ENCODE measurements at regions not wholly inside any gene's neighbourhood (a gene's known extent, or its start where the extent isn't known, plus 50 kb on each side); places are given as distances from the start of the nearest gene placed in this dataset.

DNA sequence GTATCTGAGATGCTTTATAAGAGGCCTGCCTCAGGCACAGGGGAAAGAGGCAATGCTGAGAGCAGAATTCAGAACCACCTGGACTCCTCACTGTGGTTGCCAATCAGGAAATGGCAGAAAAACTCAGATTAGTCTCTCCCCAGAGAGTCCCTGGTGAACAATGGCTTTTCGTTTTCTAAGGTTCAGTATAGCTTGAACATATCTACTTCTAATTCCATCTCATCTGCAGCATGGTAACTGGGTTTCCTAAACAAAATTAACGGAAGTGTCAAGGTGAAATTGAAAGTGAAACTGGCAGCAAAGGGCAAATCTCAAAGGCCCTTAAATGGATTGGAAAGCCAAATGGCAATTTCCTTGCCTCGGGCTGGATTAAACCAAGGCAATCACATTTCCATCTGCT is 480.2 kb upstream of the ACVR2A start:
- no peak for DNase-seq (ENCODE audit: low read depth in 3 of 3)

DNA sequence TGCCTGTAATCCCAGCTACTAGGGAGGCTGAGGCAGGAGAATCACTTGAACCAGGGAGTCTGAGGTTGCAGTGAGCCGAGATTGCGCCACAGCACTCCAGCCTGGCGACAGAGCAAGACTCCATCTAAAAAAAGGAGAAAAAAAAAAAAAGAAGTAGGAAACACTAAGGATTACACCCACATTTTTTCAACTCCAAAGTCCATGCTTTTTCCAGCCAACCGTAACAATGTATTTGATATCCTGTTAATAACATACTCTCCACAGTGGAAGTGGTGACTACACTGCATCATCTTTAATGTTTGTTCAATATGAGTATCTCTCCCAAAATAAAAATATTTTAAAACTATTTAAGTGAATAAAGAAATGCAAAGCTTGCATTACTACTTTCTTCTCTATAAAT is 481.6 kb upstream of the ACVR2A start:
- no peak for DNase-seq (ENCODE audit: low read depth in 3 of 3)

DNA sequence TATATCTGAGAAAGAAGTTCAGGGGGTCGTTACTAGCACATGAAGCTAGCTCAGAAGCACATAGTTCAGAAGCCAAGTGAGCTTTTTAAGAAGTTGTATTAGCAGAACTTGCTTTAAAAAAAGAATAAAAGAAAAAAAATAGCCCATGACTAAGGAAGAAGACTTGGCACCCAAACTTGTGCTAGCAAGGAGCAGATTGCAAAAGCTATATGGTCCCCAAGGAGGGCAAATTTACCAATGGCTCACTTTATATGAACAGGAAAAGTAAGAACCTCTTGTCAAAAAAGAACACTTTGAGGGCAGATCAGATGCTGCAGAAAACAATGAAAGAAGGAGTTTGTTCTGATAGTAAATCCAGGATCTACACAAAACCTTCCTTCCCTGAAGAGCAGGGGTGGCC is 486.5 kb upstream of the ACVR2A start:
- DNase-seq (ENCODE audit: low read depth in 3 of 3) = no peak

DNA sequence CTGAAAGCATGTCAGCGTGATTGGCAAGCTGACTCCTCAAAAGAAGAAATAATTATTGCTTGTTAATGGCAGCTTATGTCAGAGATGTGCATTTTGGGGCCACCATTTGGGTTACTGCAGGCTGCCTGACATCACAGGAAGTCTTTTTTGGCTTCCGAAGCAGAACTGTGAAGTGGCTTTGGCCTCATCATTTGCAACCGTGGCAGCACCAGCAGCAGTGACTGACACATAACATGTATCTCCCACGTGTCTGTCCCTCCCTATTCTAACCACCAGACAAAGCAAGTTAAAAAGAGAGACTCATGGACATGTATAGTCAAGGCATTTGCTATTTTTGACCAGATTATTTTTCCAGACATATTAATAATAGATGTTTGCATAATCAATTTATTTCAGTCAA is 488.7 kb upstream of the ACVR2A start:
- no peak for DNase-seq (ENCODE audit: low read depth in 3 of 3)

DNA sequence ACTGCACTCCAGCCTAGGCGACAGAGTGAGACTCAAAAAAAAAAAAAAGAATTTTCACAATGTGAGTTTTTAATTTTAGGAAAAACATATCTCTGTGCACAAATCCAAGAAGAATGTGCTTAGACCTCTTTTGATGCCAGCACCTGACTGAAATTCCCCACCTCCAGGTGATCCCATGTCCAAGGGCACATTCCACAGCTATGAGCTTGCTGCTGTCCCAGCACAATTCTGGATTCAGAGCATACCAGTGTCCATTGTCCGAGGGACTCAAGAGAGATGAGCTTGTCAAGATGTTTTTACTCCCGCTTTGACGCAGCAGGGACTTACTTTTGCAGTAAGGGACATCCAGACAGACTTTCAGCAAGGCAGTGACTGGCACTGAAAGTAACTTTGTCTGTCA is 489.1 kb upstream of the ACVR2A start:
- DNase-seq (ENCODE audit: low read depth in 3 of 3) = no peak

DNA sequence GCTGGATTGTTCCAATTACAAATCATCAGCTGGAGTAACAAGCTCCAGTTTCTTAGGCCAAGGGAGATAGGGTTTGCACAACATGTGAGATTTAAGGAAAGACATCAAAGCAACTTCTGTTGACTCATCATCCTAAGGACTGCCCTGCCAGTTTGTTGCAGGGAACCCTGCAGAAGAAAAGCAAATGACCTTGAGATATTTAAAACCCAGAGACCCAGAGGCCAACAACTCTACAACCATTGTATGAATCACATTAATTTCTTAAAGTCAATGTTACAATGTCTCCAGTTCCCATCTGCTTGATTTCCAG is 491.8 kb upstream of the ACVR2A start:
- no peak for DNase-seq (ENCODE audit: low read depth in 3 of 3)

DNA sequence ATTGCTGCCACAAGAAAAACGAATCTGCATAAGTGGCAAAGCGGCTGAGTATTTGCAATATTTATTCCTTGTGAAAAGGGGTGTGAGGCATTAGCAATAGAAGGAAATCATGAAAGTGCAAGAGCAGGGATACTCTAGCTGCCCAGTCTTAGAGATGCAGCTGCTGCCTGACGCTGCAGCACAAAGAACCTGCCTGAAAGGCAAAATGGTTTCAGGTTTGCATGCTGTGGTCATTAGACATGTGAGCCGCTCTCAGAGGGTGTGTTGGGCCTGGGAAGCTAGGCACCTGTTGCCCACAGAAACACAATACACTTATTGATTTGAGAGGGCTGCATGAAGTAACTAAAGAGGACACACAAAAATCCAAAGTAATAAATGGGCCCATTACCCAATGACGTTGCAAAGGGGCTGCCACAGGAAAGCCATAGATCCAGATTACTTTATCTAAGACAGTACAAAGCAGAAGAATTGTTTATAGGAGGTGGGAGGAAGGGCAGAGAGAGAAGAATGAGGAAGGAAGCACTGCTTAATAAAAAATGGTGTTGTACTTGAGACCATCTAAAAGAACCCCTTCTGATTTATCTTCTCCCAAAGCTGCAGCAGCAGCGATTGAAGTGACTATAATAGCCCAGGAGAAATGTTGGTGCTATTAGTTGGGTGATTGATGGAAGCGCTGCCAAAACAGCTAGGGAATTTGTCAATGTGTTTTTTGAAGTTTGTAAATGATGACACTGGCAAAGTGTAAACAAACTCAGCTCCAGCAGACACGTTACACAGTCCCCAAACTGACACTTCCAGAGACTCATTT is 492.4 kb upstream of the ACVR2A start:
- no peak for DNase-seq (ENCODE audit: low read depth in 3 of 3)

DNA sequence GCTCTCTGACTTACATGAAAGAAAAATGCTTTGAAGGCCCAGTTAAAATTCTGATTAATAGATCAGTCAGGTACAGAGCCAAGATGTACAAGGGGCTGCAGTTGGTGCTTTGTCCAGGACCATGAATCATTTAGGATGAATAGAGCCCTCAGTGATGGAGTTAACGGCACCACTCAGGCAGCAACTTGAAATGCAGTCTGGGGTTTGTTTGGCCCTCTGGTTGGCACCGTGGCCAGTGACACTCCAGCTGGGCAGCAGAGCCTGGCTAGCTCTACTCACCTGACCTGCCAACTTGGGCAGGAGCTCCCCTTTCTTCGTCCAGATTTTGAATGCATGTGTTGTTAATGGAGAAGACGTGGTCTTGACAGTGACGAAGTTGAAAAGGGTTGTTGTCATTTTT is 493.0 kb upstream of the ACVR2A start:
- no peak for DNase-seq (ENCODE audit: low read depth in 3 of 3)

DNA sequence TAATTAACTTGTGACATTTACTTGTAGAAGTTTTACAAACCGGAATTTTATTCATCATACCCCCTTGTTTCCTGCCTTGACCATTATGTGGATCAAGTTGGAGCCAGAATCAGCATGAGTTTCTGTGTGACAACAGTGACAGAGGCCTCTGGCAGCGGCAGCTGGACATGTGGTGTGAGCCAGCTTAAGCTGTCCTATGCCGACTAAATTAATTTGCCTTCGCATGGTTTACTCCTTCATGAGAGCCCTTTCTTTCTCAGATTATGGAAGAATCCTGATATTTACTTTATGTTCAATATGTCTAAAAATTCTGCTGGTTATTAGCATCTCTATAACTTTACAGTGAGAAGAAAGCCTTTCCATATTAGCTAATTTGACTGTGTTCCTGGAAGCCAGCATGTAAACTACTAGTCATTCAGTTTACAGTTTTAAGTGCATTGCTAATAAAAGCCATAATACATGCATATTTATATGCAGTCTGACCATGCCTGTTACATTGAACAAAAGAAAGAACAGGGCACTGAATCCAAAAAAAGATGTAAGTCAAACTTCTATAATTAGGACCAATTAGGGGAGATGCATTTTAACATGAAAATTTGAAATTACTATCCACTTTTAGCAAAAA is 495.8 kb upstream of the ACVR2A start:
- DNase-seq (ENCODE audit: low read depth in 3 of 3) = no peak

DNA sequence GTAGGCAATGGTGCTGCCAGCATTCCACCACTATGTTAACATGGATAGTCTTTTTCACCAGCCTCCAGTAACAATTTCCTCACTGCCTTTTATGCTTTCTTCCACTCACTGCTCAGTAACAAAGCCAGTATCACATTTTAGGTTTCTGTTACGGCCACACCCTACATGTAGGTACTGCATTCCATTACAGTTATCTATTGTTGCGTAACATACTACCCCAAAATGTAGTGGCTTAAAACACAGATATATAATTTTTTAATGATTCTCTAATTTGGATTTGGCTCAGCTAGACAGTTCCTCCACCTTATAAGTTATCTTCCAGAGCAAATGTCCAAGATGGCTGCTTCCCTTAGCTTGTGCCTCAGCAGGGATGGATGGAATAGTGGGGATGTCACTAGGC is 498.7 kb upstream of the ACVR2A start:
- DNase-seq (ENCODE audit: low read depth in 3 of 3) = no peak

DNA sequence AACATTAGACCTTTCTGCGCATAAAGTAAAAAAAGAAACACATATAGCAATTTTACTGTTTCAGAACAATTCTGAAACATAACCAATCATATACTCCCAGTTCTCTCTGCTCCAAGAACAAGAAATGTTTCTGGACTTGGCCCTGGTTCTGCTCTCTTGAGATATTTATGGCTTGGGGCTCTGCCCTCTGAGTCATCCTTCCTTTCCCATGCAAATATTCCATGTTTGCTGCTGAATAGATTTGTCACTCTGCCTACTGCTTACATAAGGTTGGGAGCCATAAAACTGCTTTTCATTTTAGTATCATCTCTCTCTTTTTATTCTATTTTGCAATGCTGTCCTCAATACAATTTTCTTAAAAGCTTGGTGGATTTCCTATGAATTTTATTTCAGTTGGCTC is 499.6 kb upstream of the ACVR2A start:
- DNase-seq (ENCODE audit: low read depth in 3 of 3) = no peak

DNA sequence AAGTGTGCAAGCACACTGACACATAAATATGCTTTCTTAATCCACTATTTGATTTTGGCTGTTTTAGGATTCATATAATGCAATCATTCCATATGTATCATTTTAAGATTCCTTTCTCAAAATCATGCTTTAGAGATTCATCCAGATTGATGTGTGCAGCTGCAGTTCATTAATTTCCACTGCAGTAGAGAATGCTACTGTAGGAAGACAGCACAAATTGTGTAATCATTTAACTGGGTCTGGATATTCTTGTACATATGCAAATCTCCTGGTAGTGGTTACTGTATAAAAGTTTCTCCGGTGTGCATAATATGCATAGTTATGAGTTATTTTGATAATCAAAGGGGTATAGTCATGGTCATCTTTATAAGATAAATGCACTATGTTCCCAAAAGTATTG is 502.5 kb upstream of the ACVR2A start:
- no peak for DNase-seq (ENCODE audit: low read depth in 3 of 3)

DNA sequence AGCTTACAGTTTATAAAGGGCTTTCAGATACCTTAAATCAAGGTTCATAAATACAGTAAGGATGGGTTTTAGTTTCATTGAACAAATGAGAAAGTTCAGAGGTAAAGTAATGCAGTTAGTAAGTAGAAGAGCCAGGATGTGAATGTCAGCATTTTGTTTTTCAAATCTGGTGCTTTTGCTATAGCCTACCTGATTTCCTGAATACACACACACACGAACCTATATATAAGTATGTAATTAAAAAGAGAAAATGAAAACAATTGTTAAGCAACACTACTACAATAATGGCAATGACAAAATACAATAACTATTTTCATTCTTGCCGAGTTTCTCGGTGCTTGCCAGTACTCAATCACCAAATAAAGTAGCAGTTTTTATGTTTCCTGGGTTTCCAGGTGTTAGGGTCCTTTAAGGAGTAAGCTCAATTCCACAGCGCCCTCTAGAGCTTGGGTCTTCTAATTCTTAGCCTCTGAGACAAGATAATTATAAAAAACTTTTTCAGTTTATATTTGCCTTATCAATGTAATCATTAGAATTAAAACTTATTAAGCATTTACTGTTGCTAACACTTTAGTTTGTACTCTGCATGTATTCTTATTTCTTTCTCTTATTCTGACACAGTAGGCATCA is 512.9 kb upstream of the ACVR2A start:
- DNase-seq (ENCODE audit: low read depth in 3 of 3) = peak; percentile 5 to 26 (median 9)

DNA sequence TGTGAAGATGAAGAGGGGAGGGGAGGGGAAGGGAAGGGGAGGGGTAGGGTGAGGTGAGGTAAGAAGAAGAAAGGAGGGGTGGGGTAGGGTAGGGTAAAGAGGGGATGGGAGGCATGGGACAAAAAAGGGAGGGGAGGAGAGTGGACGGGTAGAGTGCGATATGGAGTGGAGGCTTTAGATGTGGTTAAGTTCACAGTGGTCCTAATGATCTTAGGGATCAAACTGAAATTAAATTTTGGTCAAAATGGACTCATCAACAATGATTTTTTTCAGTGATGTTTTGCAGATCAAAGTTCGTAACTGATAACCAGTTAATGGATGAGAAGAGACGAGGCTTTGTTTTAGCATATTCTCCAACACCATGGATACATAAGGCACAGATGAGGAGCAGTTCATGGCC is 513.9 kb upstream of the ACVR2A start:
- no peak for DNase-seq (ENCODE audit: low read depth in 3 of 3)

DNA sequence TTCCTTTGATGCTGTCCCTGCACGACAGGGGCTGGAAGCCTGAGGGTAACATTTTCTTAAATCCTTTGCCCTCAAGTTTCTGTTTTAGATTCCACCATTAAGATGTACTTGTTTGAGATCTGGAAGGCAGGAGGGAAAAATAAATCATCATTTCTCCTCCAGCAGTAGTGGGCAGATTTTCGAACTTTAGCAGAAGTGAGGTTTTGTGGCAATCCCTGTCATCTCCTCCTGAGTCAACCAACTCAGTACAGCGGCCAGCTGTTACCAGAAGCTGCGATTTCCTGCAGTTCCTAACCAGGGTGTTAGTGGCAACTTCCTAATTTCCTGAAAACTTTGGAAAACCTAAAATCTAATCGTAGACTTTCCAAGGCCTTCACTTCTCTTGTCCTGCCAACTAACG is 517.2 kb upstream of the ACVR2A start:
- DNase-seq (ENCODE audit: low read depth in 3 of 3) = peak in 1 of 3 experiments; percentile 2

DNA sequence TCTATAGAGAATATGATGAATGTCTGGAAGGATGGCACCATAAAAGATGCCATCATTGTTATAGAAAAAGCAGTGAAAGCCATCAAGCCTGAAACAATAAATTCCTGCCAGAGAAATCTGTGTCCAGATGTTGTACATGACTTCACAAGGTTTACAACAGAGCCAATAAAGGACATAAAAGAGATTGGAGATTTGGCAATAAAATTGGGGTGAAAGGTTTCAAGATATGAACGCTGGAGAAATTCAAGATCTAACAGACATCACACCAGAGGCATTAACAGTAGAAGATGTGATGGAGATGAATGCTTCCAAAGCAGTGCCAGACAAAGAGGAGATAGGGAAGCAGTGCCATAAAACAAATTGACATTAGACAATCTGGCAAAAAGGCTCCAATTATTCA is 518.8 kb upstream of the ACVR2A start:
- DNase-seq (ENCODE audit: low read depth in 3 of 3) = no peak

DNA sequence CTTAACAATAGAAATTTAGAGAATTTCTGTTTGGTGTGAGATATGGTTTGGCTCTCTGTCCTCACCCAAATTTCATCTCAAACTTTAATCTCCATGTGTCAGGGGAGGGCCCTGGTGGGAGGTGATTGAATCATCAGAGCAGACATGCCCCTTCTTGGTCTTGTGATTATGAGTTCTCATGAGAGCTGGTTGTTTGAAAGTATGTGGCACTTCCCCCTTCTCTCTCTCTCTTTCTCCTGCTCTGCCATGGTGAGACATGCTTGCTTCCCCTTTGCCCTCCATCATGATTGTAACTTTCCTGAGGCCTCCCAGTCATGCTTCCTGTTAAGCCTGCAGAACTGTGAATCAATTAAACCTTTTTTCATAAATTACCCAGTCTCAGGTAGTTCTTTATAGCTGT is 524.7 kb upstream of the ACVR2A start:
- DNase-seq (ENCODE audit: low read depth in 3 of 3) = no peak

DNA sequence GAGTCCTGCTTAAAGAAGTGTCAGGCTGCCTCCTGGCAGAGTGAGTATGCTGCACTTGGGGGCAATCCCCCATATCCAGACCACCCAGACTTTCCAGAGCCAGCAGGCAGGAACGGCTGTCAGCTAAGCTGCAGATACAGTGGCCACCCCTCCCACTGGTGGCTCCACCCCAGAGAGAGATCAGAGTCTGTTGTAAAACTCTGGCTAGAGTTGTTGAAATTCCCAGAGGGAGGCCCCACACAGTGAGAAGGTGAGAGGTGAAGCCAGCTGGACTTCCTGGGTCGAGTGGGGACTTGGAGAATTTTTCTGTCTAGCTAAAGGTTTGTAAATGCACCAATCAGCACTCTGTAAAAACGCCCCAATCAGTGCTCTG is 533.8 kb upstream of the ACVR2A start:
- no peak for DNase-seq (ENCODE audit: low read depth in 3 of 3)

DNA sequence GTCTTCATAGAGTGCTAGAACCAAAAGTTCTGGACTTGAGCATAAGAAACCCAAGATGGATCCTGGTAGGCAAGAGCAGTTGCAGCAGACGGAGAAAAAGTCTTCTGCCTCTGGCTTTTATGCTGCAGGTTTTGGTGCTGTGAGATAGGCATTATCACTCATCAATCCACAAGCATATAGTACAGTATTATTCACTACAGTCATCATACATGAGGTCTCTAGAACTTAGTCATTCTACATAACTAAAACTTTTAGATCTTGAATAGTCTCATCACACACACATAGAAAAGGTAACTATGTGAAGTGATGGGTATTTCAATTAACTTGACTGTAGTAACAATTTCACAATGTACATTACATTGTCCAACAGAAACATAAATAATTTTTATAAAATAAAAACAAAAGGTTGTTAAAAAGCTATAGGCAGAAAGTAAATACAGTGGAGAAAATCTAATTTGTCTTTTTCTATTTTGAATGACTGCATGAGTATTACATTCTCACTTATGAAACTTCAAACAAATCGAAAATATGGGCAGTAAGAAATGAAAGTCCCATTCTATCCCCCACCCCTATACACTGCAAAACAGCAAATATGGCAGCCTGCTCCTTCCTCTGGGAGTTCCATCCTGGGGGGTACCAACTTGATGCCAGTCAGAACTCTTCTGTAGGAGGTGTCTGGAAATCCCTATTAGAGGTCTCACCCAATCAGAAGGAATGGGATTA is 534.3 kb upstream of the ACVR2A start:
- no peak for DNase-seq (ENCODE audit: low read depth in 3 of 3)

DNA sequence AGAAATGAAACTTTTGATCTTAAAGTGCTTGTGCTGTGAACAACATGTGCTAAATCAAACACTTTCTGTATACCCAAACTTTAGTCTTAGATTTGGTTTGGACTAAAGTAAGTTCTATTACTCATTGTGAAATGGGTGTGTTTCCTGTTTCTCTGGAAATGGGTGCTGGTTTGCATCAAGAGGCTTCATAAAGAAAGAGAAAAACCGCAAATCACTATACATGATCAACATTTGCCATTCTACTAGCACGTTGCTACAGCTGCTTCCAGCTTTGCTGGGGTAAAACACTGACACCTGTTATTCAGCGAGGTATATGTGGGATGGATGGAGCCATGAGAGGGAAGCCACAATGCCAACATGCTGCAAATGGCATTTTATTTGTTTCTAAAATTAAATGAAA is 547.0 kb upstream of the ACVR2A start:
- peak in 1 of 3 experiments; percentile 16 for DNase-seq (ENCODE audit: low read depth in 3 of 3)

DNA sequence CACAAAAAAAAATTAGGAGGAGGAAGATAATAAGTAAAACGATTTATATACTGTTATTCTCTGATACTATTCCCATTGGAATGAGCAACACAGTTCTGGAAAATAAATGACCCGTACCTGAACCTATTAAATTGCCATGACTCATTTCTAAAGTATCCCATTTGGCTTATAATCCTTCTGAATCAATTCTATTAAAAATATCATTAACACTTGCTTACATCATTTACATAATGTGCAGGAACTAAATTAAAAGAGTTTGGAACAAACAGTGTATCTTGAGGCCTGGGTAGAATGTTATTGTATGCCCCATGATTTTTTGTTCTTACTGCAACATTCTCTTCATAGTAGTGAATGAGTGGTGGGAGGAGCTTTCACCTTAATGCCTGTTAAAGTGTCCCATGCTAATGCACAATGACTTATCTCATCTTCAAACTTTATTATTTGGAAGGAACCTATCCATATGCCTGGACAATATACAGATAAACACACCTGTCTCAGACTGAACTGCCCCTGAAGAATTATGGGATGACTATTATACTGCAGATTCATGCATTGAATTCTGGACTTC is 549.9 kb upstream of the ACVR2A start:
- no peak for DNase-seq (ENCODE audit: low read depth in 3 of 3)

DNA sequence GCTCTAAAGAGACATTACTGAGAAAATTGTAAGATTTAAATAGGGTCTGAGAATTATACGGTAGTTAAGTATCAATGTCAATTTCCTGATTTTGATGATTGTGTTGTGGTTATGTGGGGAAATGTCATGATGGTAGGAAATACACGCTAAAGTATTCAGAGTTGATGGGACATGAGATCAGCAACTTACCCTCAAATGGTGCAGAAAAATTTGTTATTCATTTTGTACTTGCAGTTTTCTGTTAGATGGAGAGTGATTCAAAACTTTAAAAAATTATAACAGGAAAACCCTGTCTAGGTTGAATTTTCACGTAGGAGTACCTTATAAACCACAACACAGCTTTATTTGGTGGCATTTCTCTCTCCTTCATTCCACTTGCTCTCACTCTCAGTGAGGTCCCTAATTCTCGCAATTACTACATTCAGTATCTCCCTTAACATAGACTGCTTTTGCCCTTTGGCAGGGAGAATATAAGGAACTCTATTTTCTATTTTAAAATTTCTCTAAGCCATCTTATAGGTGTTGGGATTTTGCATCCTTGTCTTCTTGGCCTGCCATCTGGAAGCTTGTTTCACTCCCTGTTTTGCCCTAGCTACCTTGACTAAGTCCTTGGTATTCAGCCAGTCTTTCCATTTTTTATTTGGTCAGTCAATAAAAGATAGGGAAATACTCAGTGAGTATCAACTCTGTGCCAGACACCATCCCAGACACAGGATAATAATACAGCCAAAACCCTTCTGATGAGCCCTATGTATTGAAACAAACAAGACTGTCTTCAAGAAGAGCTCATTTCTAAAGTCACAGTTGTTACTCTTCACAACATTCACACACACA is 550.6 kb upstream of the ACVR2A start:
- DNase-seq (ENCODE audit: low read depth in 3 of 3) = no peak
